Dermis microvascular lymphatic vessel endothelial cell (primary cell): ENCODE measurements at regions not wholly inside any gene's neighbourhood (a gene's known extent, or its start where the extent isn't known, plus 50 kb on each side); places are given as distances from the start of the nearest gene placed in this dataset.

Experiments
- DNase-seq, 2 donors: peaks; one replicate each; pipeline versions ENCODE4 v3.0.0 to v3.0.0-alpha.2; 2010; ENCODE audit warnings: low read depth in 2 of 2

DNA sequence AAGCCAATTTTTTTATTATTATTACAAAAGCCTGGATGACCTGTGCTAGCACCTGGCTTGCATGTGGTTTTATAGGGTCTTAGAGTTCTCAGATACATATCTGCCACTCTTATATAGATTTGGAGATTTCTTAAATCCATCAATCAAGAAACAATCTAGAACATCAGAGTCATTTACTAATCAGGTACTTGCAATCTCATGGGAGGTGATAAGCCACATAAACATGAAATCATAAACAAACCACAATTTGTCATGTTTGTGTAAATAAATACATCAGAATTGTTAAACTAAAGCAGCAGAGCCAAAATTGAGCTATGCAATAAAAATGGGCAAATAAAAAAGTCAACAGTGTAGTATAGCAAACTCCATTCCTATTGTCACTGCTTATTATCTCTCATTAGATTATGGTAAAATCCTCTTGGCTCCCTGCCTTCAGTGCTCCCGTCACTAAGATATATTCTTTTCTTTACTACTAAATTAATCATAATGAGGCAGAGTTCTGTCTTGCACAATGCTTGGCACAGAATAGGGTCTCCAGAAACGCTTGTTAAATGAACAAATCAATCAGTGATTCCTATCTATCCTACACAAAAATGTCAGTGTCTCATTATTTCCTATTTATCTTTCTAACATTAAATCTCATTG is 108.7 kb upstream of the TTC29 start:
- no peak for DNase-seq

DNA sequence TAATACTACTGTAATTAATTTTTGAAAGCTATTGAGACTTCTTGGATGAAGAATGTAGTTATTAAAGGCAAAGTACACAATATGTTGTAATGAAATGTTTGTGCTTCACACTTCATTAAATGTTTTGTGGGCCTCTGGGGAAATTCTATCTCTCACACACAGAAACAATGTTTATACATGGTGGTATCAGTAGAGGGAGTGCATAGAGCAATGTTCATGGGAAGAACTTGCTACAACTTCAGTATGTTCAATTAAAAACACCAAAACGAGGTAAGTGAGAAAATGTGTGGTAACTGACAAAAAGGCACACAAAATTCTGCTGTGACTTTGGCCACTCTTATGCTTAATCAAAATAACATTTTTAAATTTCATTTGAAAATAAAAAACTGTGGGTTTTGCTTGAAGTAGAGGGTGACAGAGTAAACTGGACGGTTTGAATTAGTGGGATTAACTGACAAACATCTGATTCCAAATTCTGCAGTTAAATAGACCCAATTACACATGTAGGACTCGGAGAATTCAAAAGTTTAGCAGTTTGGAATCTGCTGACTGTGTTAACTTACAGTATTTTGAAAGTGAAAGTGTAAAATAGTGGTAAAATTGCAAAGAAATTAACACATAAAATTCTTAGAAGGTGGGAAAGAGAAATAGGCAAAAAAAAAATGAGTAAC is 111.4 kb upstream of the TTC29 start:
- peak in 1 of 2 donors; percentile 36 for DNase-seq

DNA sequence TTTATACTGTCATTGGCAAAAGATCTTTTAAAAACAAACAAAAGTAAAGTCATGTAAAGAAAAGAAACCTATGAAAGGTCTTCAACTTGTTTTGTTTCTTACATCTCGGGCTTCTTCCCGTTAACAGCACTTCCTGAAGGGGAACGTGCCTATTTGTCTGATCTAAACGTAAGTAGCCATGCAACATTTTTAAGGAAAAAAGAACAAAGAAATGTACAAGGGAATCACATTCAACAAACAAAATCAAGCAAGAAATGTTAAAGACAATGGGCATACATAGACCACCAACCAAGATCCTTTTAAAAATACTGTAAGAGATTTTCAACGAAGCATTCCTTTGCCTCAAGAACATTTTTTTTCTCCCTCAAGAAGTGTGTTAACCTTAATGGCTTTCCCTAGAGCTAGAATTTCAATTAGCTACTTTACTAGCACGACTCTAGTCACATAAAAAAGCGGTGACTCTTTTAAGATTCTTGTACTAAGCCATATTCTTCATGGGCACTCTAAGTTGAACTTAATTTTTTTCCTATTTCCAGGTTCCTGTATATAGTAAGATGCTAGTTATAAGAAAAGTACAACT is 112.0 kb upstream of the TTC29 start:
- peak in 1 of 2 donors; percentile 39 for DNase-seq

DNA sequence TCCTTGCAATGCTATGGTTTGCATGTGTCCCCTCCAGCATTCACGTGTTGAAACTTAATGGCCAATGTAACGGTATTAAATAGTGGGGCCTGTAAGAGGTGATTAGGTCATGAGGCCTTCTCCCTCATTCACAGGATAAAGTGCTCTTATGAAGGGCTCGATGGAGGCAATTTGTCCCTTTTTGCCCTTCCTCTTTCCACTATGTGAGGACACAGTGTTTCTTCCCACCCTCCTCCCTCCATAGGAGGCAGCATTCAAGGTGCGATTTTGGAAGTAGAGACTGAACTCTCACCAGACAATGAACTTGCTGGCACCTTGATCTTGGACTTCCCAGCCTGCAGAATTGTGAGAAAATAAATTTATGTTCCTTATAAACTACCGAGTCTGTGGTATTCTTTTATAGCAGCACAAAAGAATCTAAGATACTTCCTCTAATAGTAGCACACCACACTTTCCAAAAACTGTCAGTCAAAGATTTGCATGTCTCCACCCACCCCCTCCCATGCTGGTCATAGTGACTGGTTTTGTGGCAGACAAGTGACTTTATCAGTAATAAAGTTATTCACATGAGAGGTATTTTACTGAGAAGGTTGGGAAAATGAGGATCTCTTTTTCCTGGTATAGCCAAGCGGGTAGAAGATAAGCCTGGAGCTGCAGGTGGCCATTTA is 113.5 kb upstream of the TTC29 start:
- no peak for DNase-seq

GRCh38 chr4:147060151-147060931 is 114.7 kb upstream of the TTC29 start:
- peak; percentile 39 to 54 for DNase-seq

DNA sequence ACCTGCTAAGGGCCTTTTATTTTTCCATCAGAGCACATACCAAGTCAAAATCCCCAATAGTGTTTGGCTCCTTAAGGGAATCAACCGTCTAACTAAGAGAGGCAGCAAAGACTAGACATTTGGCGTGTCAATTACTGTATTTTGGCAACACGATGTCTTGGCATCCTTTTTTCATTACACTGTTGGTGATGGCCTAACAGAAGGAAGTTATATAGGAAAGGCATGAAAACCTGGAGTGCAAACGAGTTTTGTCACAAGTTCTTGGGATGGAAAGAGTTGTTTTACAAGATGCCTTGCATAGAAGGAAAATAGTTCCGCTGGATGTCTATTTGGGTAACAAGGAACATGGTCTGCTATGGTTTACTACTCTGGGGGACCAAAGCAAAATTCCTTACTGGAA is 119.2 kb upstream of the TTC29 start:
- DNase-seq = no peak

DNA sequence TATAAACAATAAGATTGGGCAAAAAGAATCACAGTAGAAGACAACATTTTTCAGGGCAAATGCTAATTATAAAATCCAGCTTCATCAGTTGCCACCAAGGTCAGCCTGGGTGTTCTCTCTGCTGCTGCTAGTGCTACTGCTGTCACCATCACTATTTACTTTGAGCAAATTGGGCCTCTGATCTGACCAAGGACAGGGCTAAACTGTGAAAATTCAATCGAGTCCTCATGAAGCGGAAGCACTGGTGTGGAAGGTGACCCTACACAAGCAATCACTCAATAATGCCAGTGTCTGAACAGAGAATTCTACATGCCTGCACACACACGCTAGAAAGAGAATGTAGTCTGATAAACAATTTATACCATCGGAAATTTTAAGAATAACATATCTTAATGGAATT is 122.9 kb upstream of the TTC29 start:
- DNase-seq = no peak

GRCh38 chr4:147071209-147071740 is 125.6 kb upstream of the TTC29 start:
- no peak for DNase-seq

- DNase-seq = no peak
Measured at GRCh38 chr4:147076179-147076578, 130.5 kb upstream of the TTC29 start.

GRCh38 chr4:147076728-147077127 is 131.1 kb upstream of the TTC29 start:
- no peak for DNase-seq

- DNase-seq = no peak
Measured at GRCh38 chr4:147078362-147078761, 132.7 kb upstream of the TTC29 start.

DNA sequence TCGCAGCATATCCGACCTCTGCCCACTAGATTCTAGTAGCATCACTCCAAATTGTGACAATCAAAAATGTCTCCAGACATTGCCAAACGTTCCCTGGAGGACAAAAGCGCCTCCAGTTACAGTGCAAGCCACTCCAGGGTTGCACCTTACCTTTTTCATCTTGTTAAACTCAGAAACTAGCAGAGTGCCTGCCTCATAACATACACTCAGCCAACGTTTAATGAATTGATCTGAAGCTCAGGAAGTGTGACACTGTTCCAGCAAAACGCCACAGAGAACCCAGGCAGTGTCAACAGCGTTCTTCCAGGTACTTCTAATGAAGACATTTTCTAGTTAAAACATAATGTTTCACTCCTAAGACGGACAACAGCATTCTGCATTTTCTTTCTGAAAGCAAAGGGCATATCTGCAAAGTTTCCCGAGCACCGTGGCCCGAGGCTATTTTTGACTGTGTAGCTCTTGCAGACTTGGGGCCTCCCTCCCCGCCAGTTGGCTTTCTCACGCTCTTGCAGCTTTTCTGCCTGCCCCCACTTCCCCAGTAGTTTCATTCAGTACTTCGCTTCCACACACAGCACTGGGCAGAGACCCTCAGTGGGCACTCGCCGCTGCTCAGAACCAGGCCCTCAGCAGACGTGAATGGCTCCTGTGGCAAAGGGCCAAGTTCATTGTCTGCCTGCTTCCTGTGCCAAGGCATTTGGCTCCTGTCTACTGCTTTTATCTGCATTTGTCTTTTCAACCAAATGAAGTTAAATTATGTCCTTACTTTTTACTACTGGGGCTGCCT is 133.4 kb upstream of the TTC29 start:
- DNase-seq = peak; percentile 40 to 71

DNA sequence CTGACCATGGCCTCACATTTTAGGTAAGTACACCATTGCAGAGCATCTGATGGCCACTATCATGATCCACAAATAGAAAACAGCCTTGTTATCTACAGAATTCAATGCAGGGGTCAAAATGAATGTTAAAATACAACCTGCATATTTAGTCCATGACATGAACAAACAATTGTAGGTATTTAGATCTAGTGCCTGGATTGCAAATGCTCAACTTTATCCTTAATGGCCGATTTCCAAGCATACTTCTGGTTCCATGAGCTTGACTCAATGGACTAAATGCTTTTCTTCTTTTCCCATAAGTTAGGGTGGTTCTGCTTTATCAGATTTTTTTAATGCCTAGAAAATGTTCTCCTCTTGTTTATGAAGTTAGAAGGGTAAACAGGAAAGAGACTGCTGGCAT is 139.2 kb upstream of the TTC29 start:
- no peak for DNase-seq

DNA sequence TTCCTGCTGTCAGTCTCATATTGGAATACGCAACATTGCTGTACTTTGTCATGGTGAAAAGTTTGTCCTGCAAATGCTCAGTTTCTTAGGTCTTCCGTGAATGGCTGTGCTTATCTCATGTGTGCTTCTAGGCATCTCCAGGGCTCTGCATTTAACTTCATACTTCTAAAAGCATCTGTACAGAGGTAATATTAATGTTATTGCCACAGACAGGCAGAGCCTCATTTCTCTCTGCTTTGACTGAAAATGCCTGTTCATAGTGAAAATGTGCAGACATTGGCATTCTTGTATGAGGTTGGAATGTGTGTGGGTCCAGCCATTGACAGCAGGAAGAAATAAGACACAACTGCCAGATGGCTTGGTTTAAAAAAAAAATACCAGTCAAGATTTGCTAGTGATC is 140.1 kb upstream of the TTC29 start:
- no peak for DNase-seq

GRCh38 chr4:147088146-147088545 is 142.5 kb upstream of the TTC29 start:
- no peak for DNase-seq

DNA sequence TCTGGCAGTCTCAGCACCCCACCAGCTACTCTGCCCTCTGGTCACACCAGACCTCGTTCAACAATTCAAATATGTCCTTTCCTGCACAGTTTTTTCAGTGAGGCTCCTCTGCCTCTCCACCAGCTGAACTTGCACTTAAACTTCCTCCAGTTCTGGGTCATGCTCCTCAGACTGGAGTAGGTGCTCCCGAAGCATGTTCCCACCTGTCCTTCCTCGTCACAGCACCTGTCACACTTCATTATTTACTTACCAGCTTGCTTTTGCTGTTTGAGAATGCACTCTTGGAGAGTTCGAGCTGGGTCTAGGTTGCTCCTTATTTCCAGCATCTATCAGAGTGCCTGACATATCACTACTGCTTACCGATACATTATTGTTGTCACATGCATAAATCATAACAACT is 144.8 kb upstream of the TTC29 start:
- DNase-seq = no peak

GRCh38 chr4:147093206-147093605 is 147.5 kb upstream of the TTC29 start:
- DNase-seq = no peak

DNA sequence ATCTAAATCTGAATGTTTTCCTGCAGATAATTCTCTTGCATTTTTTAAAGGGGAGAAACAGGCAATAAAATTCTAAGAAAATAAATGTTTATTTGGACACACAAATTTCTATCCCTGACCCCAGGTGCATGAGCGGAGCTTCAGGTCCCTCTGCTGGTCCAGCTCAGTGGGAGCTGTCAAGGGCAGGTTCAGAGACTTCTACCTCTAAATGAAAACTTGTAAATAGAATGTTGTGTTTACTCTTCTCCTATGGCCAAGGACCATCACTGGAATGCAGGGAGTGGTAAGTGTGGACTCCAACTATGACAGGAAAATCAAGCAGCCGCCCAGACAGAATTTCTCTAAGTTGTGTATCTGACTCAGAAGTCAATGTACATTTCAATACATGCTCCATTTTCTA is 148.6 kb upstream of the TTC29 start:
- no peak for DNase-seq

- peak; percentile 35 to 55 for DNase-seq
Measured at GRCh38 chr4:147096667-147097604, 151.3 kb upstream of the TTC29 start.

DNA sequence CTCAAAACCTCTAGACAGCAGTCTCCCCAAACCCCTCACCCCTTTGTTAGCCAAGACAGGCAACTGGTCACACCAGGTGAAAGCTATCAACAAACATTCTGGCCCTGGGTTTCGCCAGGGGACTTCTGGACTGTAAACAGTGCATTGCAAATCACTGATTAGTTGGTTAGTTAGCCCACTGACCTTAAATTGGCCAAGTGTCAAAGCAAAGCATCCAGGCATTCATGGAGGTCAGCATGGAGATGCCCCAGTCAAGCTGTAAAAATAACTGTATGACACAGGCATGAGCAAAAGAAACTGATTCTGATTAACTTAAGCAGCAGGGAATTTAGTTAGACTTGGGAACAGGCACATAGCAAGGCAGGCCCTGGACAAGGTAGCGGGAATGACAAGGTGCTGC is 156.0 kb upstream of the TTC29 start:
- no peak for DNase-seq
